Panc1 (cell line): ENCODE measurements at regions not wholly inside any gene's neighbourhood (a gene's known extent, or its start where the extent isn't known, plus 50 kb on each side); places are given as distances from the start of the nearest gene placed in this dataset.

Experiments
- ATAC-seq: fragments of 200-7000 bp; cut with Tn5 transposase; 2 replicates; pipeline ENCODE4 v1.9.1; 2020; ENCODE audit warnings: mild to moderate bottlenecking, moderate library complexity
- BruUV-seq: library from RNA; stranded (reverse); fragments of 400-500 nt; replicated peaks from 2 replicates; lab custom pipeline; 2021; lab: Mats Ljungman, UMichigan
- CTCF ChIA-PET: fragments of 300-600 bp; sonication (Branson Sonifier 250); formaldehyde crosslinking; loops from one replicate; lab custom pipeline; 2022; ENCODE audit warnings: antibody characterized with exemption; lab: Charles Lee
- POLR2A ChIA-PET: fragments of 300-600 bp; sonication (Branson Sonifier 250); formaldehyde crosslinking; loops from one replicate; lab custom pipeline; 2022; ENCODE audit warnings: antibody characterized with exemption; lab: Charles Lee
- DNase-seq: peaks from one replicate; pipeline ENCODE4 v3.0.0-alpha.2; 2010; ENCODE audit warnings: low read depth, low spot score
- H3K27ac ChIP-seq: 2 replicates; pipeline ENCODE4 v1.5.1; 2011; ENCODE audit warnings: mild to moderate bottlenecking, low read length, inconsistent platforms
- H3K27me3 ChIP-seq: fragments of 200-500 bp; sonication (Bioruptor generic); 2 replicates; pipeline ENCODE4 v1.6.0; 2014; ENCODE audit warnings: low read length, inconsistent platforms; ENCODE audit not compliant: control insufficient read depth, insufficient read depth
- H3K36me3 ChIP-seq: fragments of 200-500 bp; sonication (Bioruptor generic); 2 replicates; pipeline ENCODE4 v1.5.1; 2014; ENCODE audit warnings: inconsistent platforms, mild to moderate bottlenecking, low read length, moderate library complexity; ENCODE audit not compliant: control insufficient read depth, insufficient read depth
- H3K4me1 ChIP-seq: 2 replicates; pipeline ENCODE4 v1.5.1; 2011; ENCODE audit warnings: inconsistent platforms, mild to moderate bottlenecking, low read length, moderate library complexity; ENCODE audit not compliant: control insufficient read depth, insufficient read depth
- H3K4me3 ChIP-seq, 2 experiments: 2 replicates each; pipeline ENCODE4 v1.5.1; 2011 to 2012; ENCODE audit warnings: low read depth in 2 of 2, low read length in 2 of 2, mild to moderate bottlenecking in 2 of 2, inconsistent platforms in 1 of 2, moderate library complexity in 1 of 2
- H3K9me3 ChIP-seq: fragments of 200-500 bp; sonication (Bioruptor generic); 2 replicates; pipeline ENCODE4 v1.5.1; 2014; ENCODE audit warnings: low read depth, mild to moderate bottlenecking, inconsistent platforms, low read length, moderate library complexity; ENCODE audit not compliant: control insufficient read depth, insufficient read depth
- CTCF ChIP-seq: fragments of 450-650 bp; IDR thresholded peaks from 2 replicates; pipeline ENCODE4 v1.5.1; 2017; ENCODE audit warnings: mild to moderate bottlenecking
- POLR2AphosphoS5 ChIP-seq: IDR thresholded peaks from 2 replicates; pipeline ENCODE4 v1.6.1; 2012; ENCODE audit warnings: mild to moderate bottlenecking, low read depth, low read length, moderate library complexity
- REST ChIP-seq, 2 experiments: IDR thresholded peaks; 2 replicates each; pipeline ENCODE4 v1.6.1; 2011 to 2012; ENCODE audit warnings: low read depth in 2 of 2, control low read depth in 1 of 2, low read length in 1 of 2, mild to moderate bottlenecking in 1 of 2, moderate library complexity in 1 of 2; ENCODE audit not compliant: insufficient read depth in 1 of 2
- SIN3A ChIP-seq: IDR thresholded peaks from 2 replicates; pipeline ENCODE4 v1.6.1; 2012; ENCODE audit warnings: low read depth, mild to moderate bottlenecking, low read length, moderate library complexity, borderline replicate concordance; ENCODE audit not compliant: insufficient read depth
- TCF7L2 ChIP-seq: IDR thresholded peaks from 2 replicates; pipeline ENCODE4 v1.6.1; 2011; ENCODE audit warnings: mild to moderate bottlenecking, low read depth, low read length, inconsistent platforms
- in situ Hi-C: cut with HindIII; loops from 2 replicates; pipeline ENCODE4 v1.10.0; 2016; ENCODE audit warnings: low sequenced_read_pairs, low pct_unique_long_range_greater_than_20kb
- intact Hi-C: fragments of 100-400 bp; cut with micrococcal nuclease; formaldehyde crosslinking; loops from one replicate; pipeline ENCODE4 v1.10.0; 2022; ENCODE audit not compliant: unreplicated experiment

GRCh38 chr12:105428793-105429395 is 98.4 kb downstream of the C12orf75 start:
- Histone ChIP-seq H3K4me3 (no peak overlapping the region), H3K36me3 (no peaks in the 10 kb centered on the region), H3K4me1 (no peaks in the 10 kb centered on the region), H3K27ac (no peak overlapping the region), H3K9me3 (no peaks in the 10 kb centered on the region), H3K27me3 (no peaks in the 10 kb centered on the region)
- DNase-seq (no peak), ATAC-seq (no peak)
- TF ChIP-seq TCF7L2 (no peak), SIN3A (no peak), REST (IDR thresholded peaks at IDR 0.05; ENCODE audit: insufficient read depth in 1 of 2, low read depth in 2 of 2, low read length in 1 of 2) (no peak), CTCF (no peak), POLR2AphosphoS5 (no peak)
- in situ Hi-C loops (no loop called here), intact Hi-C loops (loop anchor here (10.0 kb wide), 1 partner anchor 606 kb away; no protein-coding TSS in a partner anchor)
- ChIA-PET POLR2A (no interaction called here), CTCF (no interaction called here)
- no TSS peak for BruUV-seq

GRCh38 chr12:105429511-105429910 is 99.0 kb downstream of the C12orf75 start:
- in situ Hi-C loops (no loop called here), intact Hi-C loops (loop anchor here (10.0 kb wide), 1 partner anchor 605 kb away; no protein-coding TSS in a partner anchor)
- DNase-seq (no peak), ATAC-seq (no peak)
- no peaks in the 10 kb centered on the region for H3K9me3 ChIP-seq
- H3K27ac ChIP-seq, result no peak overlapping the region
- H3K36me3 ChIP-seq, result no peaks in the 10 kb centered on the region
- CTCF ChIA-PET, result no interaction called here
- no TSS peak for BruUV-seq
- H3K4me1 ChIP-seq, result no peaks in the 10 kb centered on the region
- no peak for TF ChIP-seq TCF7L2
- no peak for TF ChIP-seq SIN3A
- TF ChIP-seq CTCF, result no peak
- TF ChIP-seq POLR2AphosphoS5, result no peak
- no peak for TF ChIP-seq REST (IDR thresholded peaks at IDR 0.05; ENCODE audit: insufficient read depth in 1 of 2, low read depth in 2 of 2, low read length in 1 of 2)
- no peak overlapping the region for H3K4me3 ChIP-seq
- H3K27me3 ChIP-seq, result no peaks in the 10 kb centered on the region
- POLR2A ChIA-PET, result no interaction called here
